ENCODE measurements at regions not wholly inside any gene's neighbourhood (a gene's known extent, or its start where the extent isn't known, plus 50 kb on each side); places are given as distances from the start of the nearest gene placed in this dataset.

DNA sequence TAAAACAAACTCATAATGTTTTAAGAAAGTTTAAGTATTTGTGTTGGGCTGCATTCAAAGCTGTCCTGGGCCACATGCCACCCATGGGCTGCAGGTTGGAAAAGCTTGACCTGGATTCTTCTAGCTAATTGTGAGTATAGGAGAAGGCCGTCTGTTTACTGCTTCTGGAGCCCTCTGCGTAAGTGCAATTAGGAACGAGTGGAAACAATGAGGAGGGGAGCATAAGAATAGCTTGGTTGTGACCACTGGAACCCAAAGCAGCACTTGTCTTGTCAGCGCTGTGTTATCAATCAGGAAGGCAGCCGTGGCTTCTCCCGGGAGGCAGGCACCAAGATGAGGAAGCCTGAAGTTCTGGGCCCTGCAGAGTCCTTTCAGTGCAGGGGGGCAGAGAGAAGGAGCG lies 110.4 kb upstream of the MBNL2 start:
- no peak for DNase-seq (ENCODE audit: low spot score)

DNA sequence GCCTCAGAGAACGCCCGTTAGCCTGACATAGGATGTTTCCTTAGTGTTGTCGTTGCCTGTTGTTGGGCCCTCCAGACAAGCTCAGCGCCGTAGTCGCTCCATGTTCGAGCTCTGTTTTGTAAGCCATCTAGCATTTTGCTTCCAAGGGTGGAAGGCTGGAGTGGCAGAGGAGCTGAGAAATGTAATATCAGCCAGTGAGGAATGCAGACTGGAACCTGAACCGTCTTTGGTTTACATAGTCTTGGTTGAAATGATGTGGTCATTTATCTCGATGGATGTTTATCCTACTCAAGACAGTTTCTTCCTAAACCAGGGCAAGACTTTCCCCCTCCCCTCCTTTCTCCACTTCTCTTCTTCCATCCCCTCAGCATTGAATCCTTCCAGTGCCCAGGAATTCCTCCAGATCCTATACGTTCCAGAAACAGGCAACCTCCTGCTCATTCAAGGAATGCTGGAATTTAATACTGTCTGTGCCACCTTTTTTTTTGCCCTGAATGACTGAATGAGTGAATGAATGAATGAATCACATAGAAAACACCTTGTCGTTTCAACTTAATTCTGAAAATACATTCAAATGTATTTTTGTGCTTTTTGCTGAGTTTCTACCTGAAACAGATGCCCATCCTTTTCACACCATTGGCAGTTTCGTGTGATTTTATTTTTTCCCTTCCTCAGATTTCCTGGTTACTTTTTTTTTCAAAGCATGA lies 109.5 kb upstream of the MBNL2 start:
- DNase-seq (ENCODE audit: low spot score), result no peak

DNA sequence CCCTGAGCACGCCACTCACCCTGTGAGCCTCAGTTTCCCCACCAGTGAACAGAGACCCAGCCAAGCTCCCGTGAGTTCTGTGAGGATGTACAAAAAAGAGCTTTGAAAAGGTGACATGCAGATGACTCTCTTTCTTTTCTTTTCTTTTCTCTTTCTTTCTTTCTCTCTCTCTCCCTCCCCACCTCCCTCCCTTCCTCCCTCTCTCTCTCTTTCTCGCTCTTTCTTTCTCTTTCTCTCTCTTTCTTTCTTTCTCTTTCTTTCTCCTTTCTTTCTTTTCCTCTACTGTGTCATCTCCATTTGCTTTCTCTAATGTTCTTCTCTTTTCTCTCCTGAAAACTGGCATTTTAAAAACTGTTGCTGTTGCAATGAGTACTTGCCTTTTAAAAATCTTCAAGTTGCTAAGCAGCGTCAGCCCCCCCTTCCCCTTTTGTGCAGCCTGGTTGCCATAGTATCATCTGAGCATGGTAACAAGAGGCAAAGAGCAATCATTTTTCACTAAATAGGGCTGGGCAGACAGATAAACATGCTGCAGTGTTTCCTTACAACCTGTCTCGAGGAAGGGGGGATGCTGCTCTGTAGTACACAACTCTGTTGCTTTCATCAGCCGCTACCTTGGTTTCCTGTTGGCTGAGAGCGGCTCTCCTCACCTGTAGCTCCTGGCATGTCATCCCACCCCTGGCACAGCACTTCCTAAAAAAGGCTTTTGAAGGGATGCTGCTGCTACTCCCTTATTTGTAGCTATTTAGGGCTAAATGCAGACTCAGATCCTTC lies 108.7 kb upstream of the MBNL2 start:
- DNase-seq (ENCODE audit: low spot score), result no peak

DNA sequence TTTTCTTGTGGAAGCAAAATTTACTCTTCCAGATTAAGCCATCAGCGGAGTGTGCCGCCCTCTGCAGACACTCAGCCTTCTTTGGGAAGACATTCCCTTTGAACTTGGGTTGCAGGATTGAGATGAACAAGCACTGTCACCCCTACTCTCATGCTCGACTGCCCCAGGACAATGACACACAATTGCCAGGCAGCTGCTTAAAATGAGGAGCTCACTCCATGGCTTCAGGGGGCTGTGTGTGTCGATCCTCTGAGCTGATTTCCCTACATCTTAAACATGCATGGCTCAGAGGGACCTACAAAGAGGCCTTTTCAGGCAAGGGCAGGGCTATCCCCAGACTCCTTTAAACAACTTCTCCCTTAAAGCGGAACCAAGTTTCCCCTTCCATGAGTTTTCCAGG lies 107.5 kb upstream of the MBNL2 start:
- no peak for DNase-seq (ENCODE audit: low spot score)

DNA sequence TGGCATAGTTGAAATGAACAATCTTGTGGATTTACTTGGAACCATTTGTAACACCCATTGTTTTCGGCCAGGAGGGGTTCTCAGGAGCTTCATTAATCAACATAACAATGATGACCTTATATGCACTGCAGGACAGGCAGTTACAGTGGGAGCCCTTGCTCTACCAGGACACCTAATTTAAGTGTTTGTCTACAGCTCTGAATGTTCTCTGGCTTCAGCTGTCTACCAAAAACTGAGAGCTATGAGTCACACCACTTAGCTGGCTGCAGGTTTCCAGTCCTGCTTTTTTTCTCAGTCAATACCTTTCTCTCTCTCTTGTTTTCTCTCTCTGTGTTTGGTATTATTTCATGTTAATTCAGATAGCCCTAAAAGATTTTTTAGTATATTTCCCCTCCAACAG lies 105.4 kb upstream of the MBNL2 start:
- peak; percentile 54 for DNase-seq (ENCODE audit: low spot score)

DNA sequence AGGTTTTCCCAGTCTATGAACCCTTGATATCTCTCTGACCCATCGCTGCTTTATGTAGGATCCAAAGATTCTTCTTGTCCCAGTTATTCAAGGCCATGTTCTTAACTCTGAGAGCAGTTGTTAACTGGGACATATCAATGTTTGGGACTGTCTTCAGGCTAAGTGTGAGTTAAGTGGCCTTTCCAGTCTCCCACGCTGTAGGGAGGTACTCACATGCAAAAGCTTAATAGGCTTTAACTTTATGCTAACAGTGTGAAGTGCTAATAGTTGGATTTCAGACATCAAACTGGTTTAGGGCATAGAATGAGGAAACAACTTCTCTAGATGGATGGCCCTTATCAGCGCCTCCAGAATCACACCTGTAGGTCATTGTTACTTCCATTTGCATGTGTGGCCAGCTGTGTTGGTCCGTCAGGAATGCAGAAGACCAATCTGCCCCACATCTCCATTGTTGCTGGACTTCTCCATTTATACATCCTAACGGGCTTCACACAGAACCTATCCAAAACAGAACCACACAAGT lies 104.7 kb upstream of the MBNL2 start:
- no peak for DNase-seq (ENCODE audit: low spot score)

DNA sequence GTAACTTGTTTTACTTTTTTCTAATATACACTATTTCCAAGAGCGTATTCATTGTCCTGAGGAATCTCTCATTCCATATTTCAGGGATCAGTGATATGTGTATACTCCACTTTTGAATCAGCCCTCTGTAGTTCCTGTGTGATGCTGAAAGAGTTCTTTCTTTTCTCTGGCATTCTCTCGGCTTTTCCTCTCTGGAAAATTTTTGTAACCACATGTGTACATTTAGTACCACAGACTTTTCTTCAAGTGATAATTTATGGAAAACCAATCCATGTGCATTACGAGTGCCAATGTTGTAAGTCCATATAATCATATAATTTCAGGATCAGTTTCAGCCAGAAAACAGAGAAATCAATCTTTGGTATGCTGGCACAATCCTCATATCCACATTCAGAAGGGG lies 102.2 kb upstream of the MBNL2 start:
- no peak for DNase-seq (ENCODE audit: low spot score)

DNA sequence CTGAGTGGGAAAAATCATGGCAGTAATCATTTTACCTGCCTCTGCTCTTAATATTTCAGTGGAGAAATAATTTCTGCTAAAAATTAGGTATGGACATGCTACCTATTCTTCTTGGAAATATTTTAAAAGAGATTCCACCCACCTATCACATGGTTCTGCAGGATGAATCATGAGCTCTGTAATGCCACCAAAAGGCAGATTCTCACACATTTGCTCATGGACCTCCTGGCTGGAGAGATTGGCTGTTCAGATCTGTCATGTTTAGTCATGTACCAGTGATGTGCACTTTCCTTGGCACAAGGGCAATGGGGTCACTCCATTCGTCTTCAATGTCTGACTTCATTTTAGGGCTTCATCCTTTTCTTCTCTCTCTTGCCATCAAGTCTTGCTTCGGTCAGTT lies 101.8 kb upstream of the MBNL2 start:
- peak; percentile 70 for DNase-seq (ENCODE audit: low spot score)

DNA sequence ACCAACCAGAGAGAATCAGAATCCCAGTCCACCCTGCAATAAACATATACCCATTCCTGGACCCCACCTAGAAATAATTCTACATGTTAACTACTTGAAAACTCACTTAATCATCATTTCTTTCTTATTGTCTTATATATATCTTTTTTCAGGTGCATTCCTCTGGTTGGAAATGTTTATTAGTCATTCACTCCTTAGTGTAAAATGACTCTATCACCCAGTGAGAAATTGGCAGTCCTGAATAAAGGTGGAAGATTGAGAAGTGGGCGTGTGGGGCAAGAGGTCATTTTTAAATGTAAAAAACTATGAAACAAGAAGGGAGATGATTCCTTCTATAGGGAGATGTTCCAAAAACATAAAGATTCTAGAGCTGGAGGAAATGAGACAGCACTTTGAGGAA lies 101.2 kb upstream of the MBNL2 start:
- no peak for DNase-seq (ENCODE audit: low spot score)

DNA sequence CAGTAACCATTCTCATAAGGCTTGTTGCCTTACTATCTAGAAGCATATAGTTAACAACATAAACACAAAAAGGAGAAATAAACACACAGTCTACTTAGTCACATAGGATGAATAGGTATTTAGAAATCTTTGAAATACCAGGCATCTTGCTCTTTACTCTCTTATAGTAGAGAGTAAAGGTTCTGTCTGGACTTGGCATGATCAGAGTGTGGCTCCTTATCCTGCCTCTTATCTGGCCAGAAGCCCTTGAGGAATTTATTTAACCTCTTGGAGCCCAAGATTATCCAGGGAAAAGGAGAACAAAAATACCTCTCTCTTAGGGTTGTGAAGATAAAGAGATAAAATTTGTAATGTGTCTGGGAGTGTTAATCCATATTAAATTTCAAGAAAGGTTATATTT lies 100.2 kb upstream of the MBNL2 start:
- DNase-seq (ENCODE audit: low spot score), result no peak

DNA sequence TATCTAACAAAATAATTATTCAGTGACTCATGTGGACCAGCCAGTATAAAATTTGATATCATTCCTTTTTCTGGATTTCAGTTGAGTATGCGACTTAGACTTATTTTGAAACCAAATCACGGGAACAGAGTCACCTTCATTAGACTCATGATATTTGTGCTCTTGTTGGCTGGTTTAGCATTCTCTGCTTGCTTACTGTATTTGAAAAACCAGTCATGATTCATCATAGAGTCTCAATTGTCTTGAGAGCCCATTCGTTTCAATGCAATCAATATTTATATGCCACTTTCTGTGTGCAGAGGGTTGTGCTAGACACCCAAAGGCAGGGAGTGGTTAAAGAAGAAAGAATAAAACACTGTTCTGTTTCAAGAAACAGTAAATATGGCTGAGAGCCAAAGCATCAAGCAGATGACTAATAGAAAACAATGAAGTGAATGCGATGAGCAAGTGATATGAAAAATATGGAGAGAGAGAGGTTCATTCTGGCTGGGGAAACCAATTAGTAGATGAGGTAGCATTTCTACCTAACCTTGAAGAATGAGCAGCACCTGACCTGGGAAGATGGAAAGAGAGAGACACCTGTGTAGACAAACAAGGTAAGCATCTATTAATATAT lies 99.6 kb upstream of the MBNL2 start:
- DNase-seq (ENCODE audit: low spot score), result peak; percentile 80

DNA sequence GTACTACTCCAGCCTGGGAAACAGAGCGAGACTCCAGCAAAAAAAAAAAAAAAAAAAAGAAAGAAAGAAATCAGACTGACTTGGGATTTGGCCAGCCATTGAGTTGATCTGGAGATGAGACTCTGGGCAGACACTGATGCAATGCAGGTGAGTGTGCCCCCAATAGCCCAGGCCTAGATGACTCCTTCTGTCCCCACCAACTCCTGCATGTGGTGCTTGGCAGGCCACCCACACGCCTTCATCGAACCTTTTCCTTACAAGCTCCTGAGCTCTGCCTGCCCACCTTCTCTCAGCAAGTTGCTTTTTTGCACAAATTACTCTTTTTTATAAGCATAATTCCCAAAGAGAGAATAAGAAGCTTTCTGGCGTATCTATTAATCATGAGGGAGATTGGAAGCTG lies 97.9 kb upstream of the MBNL2 start:
- DNase-seq (ENCODE audit: low spot score), result no peak

DNA sequence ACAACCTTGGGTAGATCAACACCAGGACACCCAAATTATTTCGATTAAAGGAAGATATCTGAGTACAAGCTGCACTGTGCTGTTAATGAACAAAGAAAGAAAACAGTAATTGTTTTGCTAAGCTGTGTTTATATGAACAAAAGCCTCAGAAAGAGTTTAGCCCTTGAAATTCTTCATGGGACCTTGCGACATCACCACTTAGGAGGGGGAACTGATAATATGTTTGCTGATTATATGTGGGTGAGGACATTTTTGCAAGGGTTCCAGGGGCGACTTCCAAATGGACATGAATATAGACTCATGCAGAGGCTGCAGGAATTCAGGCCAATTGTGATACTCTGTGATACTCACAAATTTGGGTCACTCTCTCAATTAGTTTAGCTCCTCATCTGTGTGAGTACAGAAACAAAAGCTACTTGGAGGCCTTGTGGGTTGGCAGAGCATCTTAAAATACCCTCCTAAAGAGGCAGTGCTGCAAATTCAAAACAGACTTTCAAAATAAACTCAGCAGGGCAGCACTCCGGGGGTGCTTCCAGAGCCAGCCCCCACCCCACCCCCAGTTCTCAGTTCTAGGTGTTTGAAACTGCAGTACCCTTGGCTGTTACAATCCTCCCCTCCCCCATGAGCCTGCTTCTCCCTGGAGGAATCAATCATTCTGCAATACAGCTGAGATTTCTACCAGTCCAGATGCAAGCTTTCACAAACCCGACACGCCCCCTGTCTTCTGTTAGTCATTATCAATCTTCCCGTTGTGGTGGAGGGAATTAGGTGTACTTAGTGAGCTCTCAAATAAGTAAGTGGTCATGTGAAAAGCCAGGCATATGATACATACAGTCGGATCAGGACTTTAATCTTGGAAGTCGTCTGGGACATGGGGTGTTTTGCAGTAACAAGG lies 97.0 kb upstream of the MBNL2 start:
- peak; percentile 69 for DNase-seq (ENCODE audit: low spot score)

DNA sequence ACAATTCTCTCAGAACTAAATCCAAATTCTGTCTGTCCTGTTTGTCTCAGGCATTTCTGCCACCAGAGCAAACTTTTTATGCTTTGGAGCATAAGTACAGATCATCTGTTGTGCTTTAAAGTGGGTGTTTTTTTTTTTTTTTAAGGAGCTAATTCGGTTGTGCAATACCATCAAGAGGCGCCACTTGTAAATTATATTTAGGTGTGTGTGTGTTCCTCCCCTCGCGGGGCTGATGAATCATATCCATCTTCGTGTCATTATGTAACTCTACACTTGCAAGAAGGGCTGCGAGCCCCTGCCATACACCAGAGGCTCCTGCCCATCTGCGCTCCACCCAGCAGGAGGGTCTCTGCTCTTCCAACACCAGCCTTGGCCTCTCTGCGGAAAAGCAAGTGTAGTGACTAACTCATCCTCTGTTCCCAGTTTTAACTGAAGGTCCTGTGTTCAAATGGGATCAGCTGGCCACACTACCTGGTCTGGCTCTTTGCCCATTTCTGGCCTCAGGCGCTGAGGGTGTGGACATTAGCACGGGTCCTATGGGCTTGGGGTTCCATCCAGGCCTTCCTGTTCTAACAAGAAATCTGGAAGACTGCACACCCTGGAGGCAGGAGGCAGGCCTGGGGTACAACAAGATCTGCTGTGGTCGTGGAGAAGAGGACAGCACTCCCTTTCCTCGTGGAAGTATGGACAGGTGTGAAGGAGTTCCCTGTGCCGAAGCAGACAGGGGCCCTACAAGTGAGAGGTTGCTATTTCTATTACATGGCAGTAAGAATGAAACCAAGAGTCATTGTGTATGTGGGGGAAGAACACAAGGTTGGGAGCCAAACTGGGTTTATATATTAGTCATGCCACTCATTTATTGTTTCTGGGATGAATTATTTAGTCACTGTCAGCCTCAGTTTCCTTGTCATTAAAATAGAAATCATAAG lies 96.1 kb upstream of the MBNL2 start:
- DNase-seq (ENCODE audit: low spot score), result no peak

DNA sequence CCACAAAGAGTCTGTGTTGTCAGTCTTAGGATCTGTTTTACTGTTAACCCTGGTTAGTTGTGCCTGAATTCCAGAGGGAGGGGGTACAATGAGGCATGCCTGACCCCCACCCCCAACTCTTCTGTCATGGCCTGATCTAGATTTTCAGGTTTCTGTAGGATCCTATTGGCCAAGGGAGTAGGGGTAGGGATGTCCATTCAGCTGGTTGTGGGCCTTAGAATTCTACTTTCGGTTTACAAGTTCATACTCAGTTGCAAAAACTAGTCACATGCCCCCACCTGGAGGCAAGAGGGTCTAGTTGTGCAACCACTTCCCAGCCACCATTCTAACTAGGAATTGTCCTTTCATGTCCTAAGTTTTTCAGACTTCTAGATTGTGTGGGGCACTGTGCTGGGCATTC lies 94.3 kb upstream of the MBNL2 start:
- no peak for DNase-seq (ENCODE audit: low spot score)

DNA sequence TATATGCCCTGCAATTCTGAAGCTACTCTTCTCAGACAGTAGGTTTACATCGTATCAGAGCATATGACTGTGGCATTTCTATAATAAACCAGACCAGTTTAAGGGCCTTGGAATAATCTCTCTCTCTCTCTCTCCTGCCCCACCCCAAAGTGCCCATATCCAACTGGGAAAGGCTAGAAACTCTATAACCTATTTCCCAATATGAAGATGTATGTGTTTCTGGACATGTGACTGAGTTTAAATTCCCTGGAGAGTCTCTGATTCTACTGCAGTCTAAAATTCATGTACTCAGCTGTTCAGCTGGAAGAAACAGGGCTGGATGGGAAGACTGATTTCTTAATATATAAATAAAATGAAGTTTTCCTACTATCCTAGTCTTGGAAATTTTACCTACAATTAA lies 91.9 kb upstream of the MBNL2 start:
- no peak for DNase-seq (ENCODE audit: low spot score)

DNA sequence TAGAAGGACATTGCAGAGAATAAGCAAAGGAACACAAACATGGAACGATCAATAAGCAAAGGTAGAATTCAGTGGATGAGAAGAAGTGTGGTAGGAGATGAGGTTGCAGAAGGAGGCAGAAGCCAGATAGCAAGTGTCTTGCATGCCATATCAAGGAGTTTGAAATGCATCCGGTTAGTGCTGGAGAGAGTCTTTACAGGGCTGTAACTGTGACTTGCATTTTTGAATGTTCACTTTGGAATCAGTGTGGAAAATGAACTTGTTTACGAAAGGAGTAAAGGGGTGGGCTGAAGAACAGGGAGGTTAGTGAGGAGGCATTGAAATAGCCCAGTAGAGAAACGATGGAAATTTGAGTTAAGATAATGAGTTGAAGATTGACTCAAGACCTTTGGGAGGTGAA lies 90.7 kb upstream of the MBNL2 start:
- no peak for DNase-seq (ENCODE audit: low spot score)

DNA sequence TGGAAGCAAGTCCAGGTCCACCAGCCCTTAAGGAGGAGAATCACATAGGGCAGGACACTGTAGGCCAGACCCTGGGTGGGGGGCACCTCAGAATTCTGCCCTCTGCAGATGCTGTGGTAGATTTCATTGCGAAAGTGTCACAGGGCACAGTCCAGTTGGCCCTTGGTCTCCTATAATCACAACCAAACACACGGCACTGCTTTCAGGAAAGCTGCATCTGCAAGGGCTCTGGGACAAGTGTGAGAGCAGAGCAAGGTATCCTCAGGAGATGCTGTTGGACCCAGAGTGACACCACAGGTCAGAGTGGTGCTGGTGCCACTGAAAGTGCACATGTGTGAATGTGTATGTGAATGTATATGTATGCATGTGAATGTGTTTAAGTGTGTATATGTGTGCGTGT lies 88.6 kb upstream of the MBNL2 start:
- no peak for DNase-seq (ENCODE audit: low spot score)

DNA sequence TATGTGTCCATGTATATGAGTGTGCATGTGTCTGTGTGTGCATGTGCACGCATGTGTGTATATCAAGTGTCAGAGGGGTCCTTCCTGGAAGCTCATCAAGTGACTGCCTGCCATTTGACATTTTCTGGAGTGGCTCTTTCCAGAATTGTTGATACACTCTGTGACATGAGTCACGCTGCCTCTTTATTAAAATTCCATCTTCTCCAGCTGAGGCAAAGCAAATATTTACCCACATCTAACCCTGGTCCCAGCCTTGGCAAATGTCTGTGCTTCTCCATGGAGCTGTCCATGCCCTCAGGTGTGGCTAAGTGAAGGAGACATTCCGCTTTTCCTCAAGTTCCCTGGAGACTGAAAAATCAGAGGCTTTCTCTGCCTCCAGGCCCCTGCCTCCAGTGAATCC lies 88.2 kb upstream of the MBNL2 start:
- no peak for DNase-seq (ENCODE audit: low spot score)

DNA sequence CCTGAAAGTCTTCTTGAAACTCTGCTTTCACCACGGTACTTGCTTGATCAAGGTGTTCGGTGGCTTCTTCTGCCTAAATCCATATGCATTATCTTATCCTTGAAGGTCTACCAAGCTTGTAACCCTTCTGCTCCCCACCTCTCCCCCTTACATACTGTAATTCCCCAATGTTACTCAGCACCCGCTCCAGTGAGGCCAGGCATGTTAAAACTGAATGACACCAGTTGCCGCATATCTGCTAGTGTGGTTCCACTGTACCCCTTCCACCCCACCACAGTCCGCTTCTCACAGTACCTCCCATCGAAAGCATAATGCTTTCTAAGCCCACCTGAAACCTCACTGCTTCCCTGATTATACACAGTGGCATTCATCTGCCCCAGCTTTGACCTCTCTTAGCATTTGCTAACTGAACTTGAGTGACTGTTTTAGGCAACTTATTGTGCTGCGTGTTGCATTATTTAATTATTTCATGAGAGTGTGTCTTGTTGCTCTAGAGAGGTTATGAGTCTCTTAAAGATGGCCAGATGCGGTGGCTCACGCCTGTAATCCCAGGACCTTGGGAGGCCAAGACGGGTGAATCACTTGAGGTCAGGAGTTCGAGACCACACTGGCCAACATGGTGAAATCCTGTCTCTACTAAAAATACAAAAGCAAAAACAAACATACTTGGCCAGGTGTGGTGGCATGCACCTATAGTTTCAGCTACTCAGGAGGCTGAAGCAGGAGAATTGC lies 87.6 kb upstream of the MBNL2 start:
- DNase-seq (ENCODE audit: low spot score), result no peak

Measured in kidney tubule cell (primary cell).